ENCODE measurements at regions not wholly inside any gene's neighbourhood (a gene's known extent, or its start where the extent isn't known, plus 50 kb on each side); places are given as distances from the start of the nearest gene placed in this dataset.

GRCh38 chr22:34969001-34969790 lies 96.8 kb upstream of the ISX start:
- TF ChIP-seq MYC (IDR thresholded peaks at IDR 0.05; ENCODE audit: low read depth, low read length), result no peak
- no peak for DNase-seq (ENCODE audit: low read depth)
- no peak overlapping the region for H3K4me3 ChIP-seq (ENCODE audit: low read depth, low read length)

DNA sequence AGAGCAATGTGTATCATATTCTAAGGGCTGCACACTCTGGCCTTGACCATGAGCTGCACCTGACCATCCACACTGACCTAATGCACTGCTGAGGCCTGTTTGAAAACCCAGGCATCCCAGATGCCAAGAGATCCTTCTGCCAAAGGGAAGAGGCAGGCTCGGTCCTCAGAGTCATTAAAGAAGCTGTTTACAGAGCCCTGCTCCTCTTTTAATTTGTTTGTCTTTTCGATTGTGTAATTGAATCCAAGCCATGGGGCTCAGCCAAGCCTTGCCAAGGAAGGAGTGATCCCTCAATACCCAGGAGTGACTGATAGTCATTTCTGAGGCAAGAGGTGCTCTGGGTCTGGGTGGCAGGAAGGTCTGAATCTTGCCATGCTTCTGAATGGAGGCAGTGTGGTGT lies 94.5 kb upstream of the ISX start:
- TF ChIP-seq MAX (IDR thresholded peaks at IDR 0.05; ENCODE audit: low read depth, low read length) (no peak), POLR2A (IDR thresholded peaks at IDR 0.05; ENCODE audit: extremely low read depth, insufficient read length) (no peak), MYC (IDR thresholded peaks at IDR 0.05; ENCODE audit: low read depth, low read length) (no peak)
- TF ChIP-seq, protein P1, sequence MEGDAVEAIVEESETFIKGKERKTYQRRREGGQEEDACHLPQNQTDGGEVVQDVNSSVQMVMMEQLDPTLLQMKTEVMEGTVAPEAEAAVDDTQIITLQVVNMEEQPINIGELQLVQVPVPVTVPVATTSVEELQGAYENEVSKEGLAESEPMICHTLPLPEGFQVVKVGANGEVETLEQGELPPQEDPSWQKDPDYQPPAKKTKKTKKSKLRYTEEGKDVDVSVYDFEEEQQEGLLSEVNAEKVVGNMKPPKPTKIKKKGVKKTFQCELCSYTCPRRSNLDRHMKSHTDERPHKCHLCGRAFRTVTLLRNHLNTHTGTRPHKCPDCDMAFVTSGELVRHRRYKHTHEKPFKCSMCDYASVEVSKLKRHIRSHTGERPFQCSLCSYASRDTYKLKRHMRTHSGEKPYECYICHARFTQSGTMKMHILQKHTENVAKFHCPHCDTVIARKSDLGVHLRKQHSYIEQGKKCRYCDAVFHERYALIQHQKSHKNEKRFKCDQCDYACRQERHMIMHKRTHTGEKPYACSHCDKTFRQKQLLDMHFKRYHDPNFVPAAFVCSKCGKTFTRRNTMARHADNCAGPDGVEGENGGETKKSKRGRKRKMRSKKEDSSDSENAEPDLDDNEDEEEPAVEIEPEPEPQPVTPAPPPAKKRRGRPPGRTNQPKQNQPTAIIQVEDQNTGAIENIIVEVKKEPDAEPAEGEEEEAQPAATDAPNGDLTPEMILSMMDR (IDR thresholded peaks at IDR 0.05; ENCODE audit: low read depth, low read length), result no peak
- no peak for DNase-seq (ENCODE audit: low read depth)
- H3K4me3 ChIP-seq (ENCODE audit: low read depth, low read length), result no peak overlapping the region

GRCh38 chr22:34972191-34972897 lies 93.6 kb upstream of the ISX start:
- no peak overlapping the region for H3K4me3 ChIP-seq (ENCODE audit: low read depth, low read length)
- no peak for DNase-seq (ENCODE audit: low read depth)
- TF ChIP-seq MAX (IDR thresholded peaks at IDR 0.05; ENCODE audit: low read depth, low read length) (no peak), POLR2A (IDR thresholded peaks at IDR 0.05; ENCODE audit: extremely low read depth, insufficient read length) (no peak), MYC (IDR thresholded peaks at IDR 0.05; ENCODE audit: low read depth, low read length) (no peak)

- TF ChIP-seq POLR2A (IDR thresholded peaks at IDR 0.05; ENCODE audit: extremely low read depth, insufficient read length) (no peak), MYC (IDR thresholded peaks at IDR 0.05; ENCODE audit: low read depth, low read length) (no peak), MAX (IDR thresholded peaks at IDR 0.05; ENCODE audit: low read depth, low read length) (no peak)
- TF ChIP-seq, protein P1 (IDR thresholded peaks at IDR 0.05; ENCODE audit: low read depth, low read length), result no peak
- H3K4me3 ChIP-seq (ENCODE audit: low read depth, low read length), result no peak overlapping the region
- DNase-seq (ENCODE audit: low read depth), result no peak
Measured at GRCh38 chr22:34973016-34973415, 92.9 kb upstream of the ISX start.

DNA sequence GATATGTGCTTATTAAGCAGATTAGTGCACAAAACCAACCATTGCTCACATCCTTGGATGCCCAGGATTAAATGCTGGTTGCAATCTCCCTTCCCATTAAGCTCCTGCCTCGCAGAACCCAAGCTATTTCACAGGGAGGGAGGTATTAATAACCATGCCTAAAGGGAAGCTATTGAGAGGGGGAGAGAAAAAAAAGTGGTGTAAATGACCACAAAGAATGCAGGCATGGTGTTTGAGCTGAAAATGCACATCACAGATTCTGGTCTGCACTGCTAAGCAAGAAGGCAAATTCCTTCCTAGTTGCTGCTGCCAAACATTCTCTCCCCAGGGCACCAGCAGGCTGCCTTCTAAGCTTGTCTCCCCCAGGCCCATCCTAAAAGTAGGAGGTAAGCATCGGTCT lies 92.0 kb upstream of the ISX start:
- H3K4me3 ChIP-seq (ENCODE audit: low read depth, low read length), result no peak overlapping the region
- TF ChIP-seq POLR2A (IDR thresholded peaks at IDR 0.05; ENCODE audit: extremely low read depth, insufficient read length) (no peak), MYC (IDR thresholded peaks at IDR 0.05; ENCODE audit: low read depth, low read length) (no peak), MAX (IDR thresholded peaks at IDR 0.05; ENCODE audit: low read depth, low read length) (no peak)
- TF ChIP-seq, protein P1 (IDR thresholded peaks at IDR 0.05; ENCODE audit: low read depth, low read length), result no peak
- no peak for DNase-seq (ENCODE audit: low read depth)

GRCh38 chr22:34975721-34976120 lies 90.2 kb upstream of the ISX start:
- DNase-seq (ENCODE audit: low read depth), result peak; percentile 20
- no peak overlapping the region for H3K4me3 ChIP-seq (ENCODE audit: low read depth, low read length)
- no peak for TF ChIP-seq MYC (IDR thresholded peaks at IDR 0.05; ENCODE audit: low read depth, low read length)
- TF ChIP-seq, protein P1 (IDR thresholded peaks at IDR 0.05; ENCODE audit: low read depth, low read length), result peak; percentile 20
